Neuronal stem cell (in vitro differentiated cells): ENCODE measurements at regions not wholly inside any gene's neighbourhood (a gene's known extent, or its start where the extent isn't known, plus 50 kb on each side); places are given as distances from the start of the nearest gene placed in this dataset. TPM values are rescaled to one million over a fixed set of nuclear protein-coding genes. Genes with fewer than 3 reads are reported as not detected.

Source experiments
- DNase-seq: peaks from one replicate; pipeline ENCODE4 v3.0.0-alpha.2; 2013; ENCODE audit warnings: low spot score
- H2AFZ ChIP-seq: one replicate; pipeline ENCODE4 v1.6.1; 2013; ENCODE audit warnings: mild to moderate bottlenecking, low read length, inconsistent platforms
- H2AK5ac ChIP-seq: 2 replicates; pipeline ENCODE4 v1.6.1; 2013; ENCODE audit warnings: low read depth, mild to moderate bottlenecking, inconsistent platforms, low read length, moderate library complexity, mixed read lengths
- H2BK120ac ChIP-seq: 2 replicates; pipeline ENCODE4 v1.6.1; 2013; ENCODE audit warnings: low read depth, mild to moderate bottlenecking, inconsistent platforms, low read length, moderate library complexity, mixed read lengths
- H2BK12ac ChIP-seq: one replicate; pipeline ENCODE4 v1.6.1; 2013; ENCODE audit warnings: low read length, inconsistent platforms
- H2BK15ac ChIP-seq: 2 replicates; pipeline ENCODE4 v1.6.1; 2013; ENCODE audit warnings: mild to moderate bottlenecking, low read length, inconsistent platforms, mixed read lengths
- H2BK5ac ChIP-seq: one replicate; pipeline ENCODE4 v1.6.1; 2013; ENCODE audit warnings: inconsistent platforms, mild to moderate bottlenecking, low read length, moderate library complexity
- H3K14ac ChIP-seq: one replicate; pipeline ENCODE4 v1.6.1; 2013; ENCODE audit warnings: low read length, inconsistent platforms
- H3K18ac ChIP-seq: 2 replicates; pipeline ENCODE4 v1.6.1; 2013; ENCODE audit warnings: low read length, inconsistent platforms
- H3K23ac ChIP-seq: 2 replicates; pipeline ENCODE4 v1.6.1; 2013; ENCODE audit warnings: low read depth, mild to moderate bottlenecking, mixed read lengths, low read length, inconsistent platforms; ENCODE audit not compliant: poor library complexity
- H3K27ac ChIP-seq: replicated peaks from 3 replicates; pipeline ENCODE4 v1.5.1; 2013; ENCODE audit warnings: low read length, inconsistent platforms
- H3K27me3 ChIP-seq, 3 experiments: 2 replicates each; pipeline ENCODE4 v1.6.1; 2013; ENCODE audit warnings: low read length in 3 of 3, mild to moderate bottlenecking in 2 of 3, inconsistent platforms in 1 of 3, low read depth in 1 of 3, mixed read lengths in 1 of 3, moderate library complexity in 1 of 3; ENCODE audit not compliant: control insufficient read depth in 3 of 3, insufficient read depth in 3 of 3
- H3K36me3 ChIP-seq, 2 donors: replicated peaks in 1 of 2; 2 replicates each; pipeline ENCODE4 v1.6.1; 2013; ENCODE audit warnings: low read length in 2 of 2; ENCODE audit not compliant: control insufficient read depth in 2 of 2, insufficient read depth in 2 of 2
- H3K4ac ChIP-seq: 2 replicates; pipeline ENCODE4 v1.6.1; 2013; ENCODE audit warnings: inconsistent platforms, mild to moderate bottlenecking, low read length, moderate library complexity
- H3K4me1 ChIP-seq, 2 donors: 1 replicate in 1 of 2; 2 replicates in 1 of 2; pipeline ENCODE4 v1.6.1; 2013; ENCODE audit warnings: low read length in 2 of 2, low read depth in 1 of 2; ENCODE audit not compliant: control insufficient read depth in 2 of 2, insufficient read depth in 1 of 2
- H3K4me2 ChIP-seq: one replicate; pipeline ENCODE4 v1.6.1; 2013; ENCODE audit warnings: mild to moderate bottlenecking, low read length, inconsistent platforms; ENCODE audit not compliant: insufficient read depth, poor library complexity, severe bottlenecking
- H3K4me3 ChIP-seq, 2 donors: 2 replicates each; pipeline ENCODE4 v1.5.1; 2013; ENCODE audit warnings: low read length in 2 of 2, mild to moderate bottlenecking in 2 of 2, inconsistent platforms in 1 of 2, moderate library complexity in 1 of 2
- H3K79me1 ChIP-seq: one replicate; pipeline ENCODE4 v1.6.1; 2013; ENCODE audit warnings: low read depth, mild to moderate bottlenecking, inconsistent platforms, low read length, moderate library complexity
- H3K9ac ChIP-seq: one replicate; pipeline ENCODE4 v1.6.1; 2013; ENCODE audit warnings: mild to moderate bottlenecking, low read depth, low read length, inconsistent platforms; ENCODE audit not compliant: poor library complexity
- H3K9me3 ChIP-seq, 2 donors: replicated peaks in 1 of 2; 2 replicates each; pipeline versions ENCODE3 to v1.6.1; 2013; ENCODE audit warnings: low read length in 2 of 2, mild to moderate bottlenecking in 2 of 2, inconsistent platforms in 1 of 2, low read depth in 1 of 2, mixed read lengths in 1 of 2, moderate library complexity in 1 of 2; ENCODE audit not compliant: control insufficient read depth in 2 of 2, insufficient read depth in 1 of 2
- H4K8ac ChIP-seq: one replicate; pipeline ENCODE4 v1.6.1; 2013; ENCODE audit warnings: low read depth, mild to moderate bottlenecking, inconsistent platforms, low read length, moderate library complexity
- H4K91ac ChIP-seq: one replicate; pipeline ENCODE4 v1.6.1; 2013; ENCODE audit warnings: low read length, low read depth, mild to moderate bottlenecking, inconsistent platforms; ENCODE audit not compliant: poor library complexity
- WGBS, 2 donors: extraction: QIAGEN DNeasy Blood & Tissue Kit; methylation state at CpG; one replicate each; pipeline ENCODE4 v1.1.7; 2013; ENCODE audit warnings: missing lambda C conversion rate in 2 of 2, mixed read lengths in 1 of 2; ENCODE audit not compliant: insufficient read length in 2 of 2, insufficient replicate concordance in 1 of 2; ENCODE audit errors: extremely low coverage in 2 of 2; 5-methylcytosine and 5-hydroxymethylcytosine counted together
- small RNA-seq: library from polyadenylated mRNA; stranded (forward); fragments of <200 nt; extraction: miRNeasy Mini kit (QIAGEN cat#:217004); gene quantifications from one replicate; pipeline ENCODE3, GENCODE V24; 2013; ENCODE audit not compliant: insufficient read depth

DNA sequence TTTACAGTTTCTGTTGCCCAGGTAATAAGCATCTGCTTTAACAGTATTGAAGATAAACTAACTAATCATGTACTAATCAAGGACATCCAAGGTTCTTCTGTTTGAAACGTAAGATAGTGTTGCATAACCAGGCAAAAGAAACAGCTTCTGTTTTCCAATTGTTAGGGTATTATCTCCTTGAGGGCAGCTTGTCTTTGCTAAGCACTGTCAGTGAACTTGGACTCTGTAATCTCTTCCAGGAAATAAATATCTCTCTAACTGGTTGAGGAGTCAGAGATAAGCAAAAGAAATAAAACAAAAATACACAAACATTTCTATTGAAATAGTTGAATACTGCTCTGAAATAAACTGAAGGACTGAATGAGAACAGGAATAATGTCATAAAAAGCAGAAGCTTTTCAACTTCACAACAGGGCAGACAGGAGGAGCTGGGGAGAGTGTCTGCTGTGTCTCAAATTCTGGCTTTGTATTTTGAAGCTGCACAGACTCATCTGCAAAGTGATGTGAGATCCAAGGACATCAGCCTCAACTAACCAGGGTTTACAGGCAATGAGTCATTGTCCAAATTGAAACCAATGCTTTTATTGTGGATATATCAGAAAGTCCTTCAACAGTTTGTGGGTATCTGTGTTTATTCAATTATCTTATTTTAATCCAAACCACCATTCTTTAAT is 1253.0 kb upstream of the PCDH7 start:
- Histone ChIP-seq H2AK5ac (no peak overlapping the region), H2AFZ (no peak overlapping the region), H3K23ac (no peak overlapping the region), H3K36me3 (no peaks in the 10 kb centered on the region), H3K9me3 (no peaks in the 10 kb centered on the region), H2BK12ac (no peak overlapping the region), H2BK5ac (no peak overlapping the region), H3K18ac (no peak overlapping the region), H3K4me3 (no peak overlapping the region), H3K27ac (no peak overlapping the region), H3K9ac (no peak overlapping the region), H2BK120ac (no peak overlapping the region), H3K79me1 (no peaks in the 10 kb centered on the region), H2BK15ac (no peak overlapping the region), H3K27me3 (no peaks in the 10 kb centered on the region), H4K91ac (no peak overlapping the region), H3K4me1 (peaks cover 1 to 6% of the 10 kb centered on the region in 2 donors), H3K4ac (no peak overlapping the region), H4K8ac (no peak overlapping the region), H3K4me2 (no peak overlapping the region), H3K14ac (no peak overlapping the region)
- no peak for DNase-seq
- WGBS, 2 donors = no CpG with 5 or more reads among the region's 1 CpG

Small RNA genes lying in the stretch of these regions (small RNA-seq; reads per million reads assigned to genes)
- not detected for gene RF00019
- not detected for gene RN7SL101P
